ENCODE measurements at regions not wholly inside any gene's neighbourhood (a gene's known extent, or its start where the extent isn't known, plus 50 kb on each side); places are given as distances from the start of the nearest gene placed in this dataset.

DNA sequence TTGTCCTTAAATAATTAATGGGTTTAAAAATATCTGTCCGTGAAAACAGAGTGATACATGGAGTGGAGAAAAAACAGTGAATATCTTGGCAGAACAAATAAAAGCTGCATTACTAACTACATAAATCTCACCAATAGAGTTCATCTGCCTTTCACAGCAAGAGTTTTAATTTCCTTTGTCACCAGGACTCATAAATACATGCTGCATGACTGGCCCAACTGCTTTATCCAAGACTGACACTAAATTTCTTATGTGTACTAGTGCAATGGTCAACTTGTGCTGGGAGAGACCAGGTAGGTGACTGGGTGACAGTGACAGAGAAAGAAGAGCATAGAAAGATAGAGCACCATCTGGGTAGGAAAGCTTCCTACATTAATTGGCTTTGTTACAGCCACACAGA lies 402.8 kb downstream of the RAD51AP2 start:
- POLR2A ChIA-PET = no interaction called here
- DNase-seq (ENCODE audit: low read depth, low spot score) = no peak
- H3K4me3 ChIP-seq (ENCODE audit: low read depth, low read length) = no peak overlapping the region
- CTCF ChIA-PET = interaction anchor here (1.2 kb wide), 1 partner anchor 8 kb away, joined by 3 read pairs; no protein-coding TSS in a partner anchor
- TF ChIP-seq, protein P1, sequence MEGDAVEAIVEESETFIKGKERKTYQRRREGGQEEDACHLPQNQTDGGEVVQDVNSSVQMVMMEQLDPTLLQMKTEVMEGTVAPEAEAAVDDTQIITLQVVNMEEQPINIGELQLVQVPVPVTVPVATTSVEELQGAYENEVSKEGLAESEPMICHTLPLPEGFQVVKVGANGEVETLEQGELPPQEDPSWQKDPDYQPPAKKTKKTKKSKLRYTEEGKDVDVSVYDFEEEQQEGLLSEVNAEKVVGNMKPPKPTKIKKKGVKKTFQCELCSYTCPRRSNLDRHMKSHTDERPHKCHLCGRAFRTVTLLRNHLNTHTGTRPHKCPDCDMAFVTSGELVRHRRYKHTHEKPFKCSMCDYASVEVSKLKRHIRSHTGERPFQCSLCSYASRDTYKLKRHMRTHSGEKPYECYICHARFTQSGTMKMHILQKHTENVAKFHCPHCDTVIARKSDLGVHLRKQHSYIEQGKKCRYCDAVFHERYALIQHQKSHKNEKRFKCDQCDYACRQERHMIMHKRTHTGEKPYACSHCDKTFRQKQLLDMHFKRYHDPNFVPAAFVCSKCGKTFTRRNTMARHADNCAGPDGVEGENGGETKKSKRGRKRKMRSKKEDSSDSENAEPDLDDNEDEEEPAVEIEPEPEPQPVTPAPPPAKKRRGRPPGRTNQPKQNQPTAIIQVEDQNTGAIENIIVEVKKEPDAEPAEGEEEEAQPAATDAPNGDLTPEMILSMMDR (IDR thresholded peaks at IDR 0.05; ENCODE audit: insufficient read depth, low read length, missing control alignments) = no peak

DNA sequence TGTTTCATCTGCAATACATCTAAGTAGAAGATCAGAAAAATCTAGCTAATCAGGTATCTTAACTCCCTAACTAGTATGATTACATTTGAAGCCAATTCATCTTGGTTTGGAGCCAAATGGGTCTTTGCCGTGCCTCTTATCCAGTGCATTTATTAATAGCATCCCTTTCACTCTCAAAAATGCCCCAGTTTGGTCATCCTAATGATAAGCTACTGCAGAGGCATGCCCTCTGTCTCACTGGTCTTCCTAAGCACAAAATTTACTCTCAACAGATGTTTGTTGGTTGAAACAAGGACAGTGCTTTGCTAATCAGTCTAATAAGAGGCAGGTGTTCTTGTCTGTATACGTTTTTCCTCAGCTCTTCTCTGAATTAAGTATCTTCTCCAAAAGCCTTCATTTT lies 403.2 kb downstream of the RAD51AP2 start:
- ChIA-PET CTCF (interaction anchor here (1.2 kb wide), 1 partner anchor 9 kb away, joined by 3 read pairs; no protein-coding TSS in a partner anchor), POLR2A (no interaction called here)
- DNase-seq (ENCODE audit: low read depth, low spot score) = no peak
- no peak overlapping the region for H3K4me3 ChIP-seq (ENCODE audit: low read depth, low read length)
- TF ChIP-seq, protein P1 (IDR thresholded peaks at IDR 0.05; ENCODE audit: insufficient read depth, low read length, missing control alignments) = no peak

DNA sequence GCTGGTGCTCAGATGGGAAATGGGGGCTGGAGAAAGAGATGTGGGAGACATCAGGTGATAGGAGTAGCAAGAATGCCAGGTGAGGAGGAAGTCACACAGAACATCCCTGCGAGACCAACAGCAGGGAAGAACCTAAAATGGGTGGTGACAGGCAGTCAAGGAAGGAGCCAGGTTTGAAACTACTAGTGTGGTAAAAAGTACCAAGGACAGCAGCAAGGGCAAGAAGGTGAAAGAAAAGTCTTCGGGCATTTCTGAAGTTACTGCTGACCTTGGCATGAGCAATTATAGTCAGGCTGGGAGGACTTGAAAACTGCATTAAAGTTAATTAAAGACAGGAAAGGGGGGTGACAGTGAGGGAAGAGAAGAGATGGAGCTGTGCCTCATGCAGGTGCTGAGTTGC lies 410.4 kb downstream of the RAD51AP2 start:
- ChIA-PET POLR2A (no interaction called here), CTCF (no interaction called here)
- no peak for DNase-seq (ENCODE audit: low read depth, low spot score)
- no peak overlapping the region for H3K4me3 ChIP-seq (ENCODE audit: low read depth, low read length)
- TF ChIP-seq, protein P1 (IDR thresholded peaks at IDR 0.05; ENCODE audit: insufficient read depth, low read length, missing control alignments) = no peak

DNA sequence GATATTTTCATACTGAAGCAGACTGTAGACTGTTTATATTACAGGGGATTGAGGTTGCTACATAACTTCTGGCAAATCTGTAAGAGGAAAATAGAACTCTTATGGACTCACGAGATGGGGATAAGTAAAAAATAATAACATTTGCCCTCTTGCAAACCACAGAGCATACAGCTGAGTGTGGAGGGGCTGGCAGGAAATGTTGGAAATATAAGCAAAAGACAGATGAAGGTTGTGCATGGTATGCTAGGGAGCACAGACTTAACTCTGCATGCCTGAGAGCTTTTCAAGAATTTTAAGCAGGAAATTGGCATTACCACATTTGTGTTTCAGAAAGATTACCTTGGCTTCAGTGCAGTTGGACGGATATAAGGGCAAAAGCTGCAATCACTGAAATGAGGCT lies 411.1 kb downstream of the RAD51AP2 start:
- POLR2A ChIA-PET = no interaction called here
- H3K4me3 ChIP-seq (ENCODE audit: low read depth, low read length) = no peak overlapping the region
- peak; percentile 17 for DNase-seq (ENCODE audit: low read depth, low spot score)
- CTCF ChIA-PET = no interaction called here
- TF ChIP-seq, protein P1 (IDR thresholded peaks at IDR 0.05; ENCODE audit: insufficient read depth, low read length, missing control alignments) = no peak

DNA sequence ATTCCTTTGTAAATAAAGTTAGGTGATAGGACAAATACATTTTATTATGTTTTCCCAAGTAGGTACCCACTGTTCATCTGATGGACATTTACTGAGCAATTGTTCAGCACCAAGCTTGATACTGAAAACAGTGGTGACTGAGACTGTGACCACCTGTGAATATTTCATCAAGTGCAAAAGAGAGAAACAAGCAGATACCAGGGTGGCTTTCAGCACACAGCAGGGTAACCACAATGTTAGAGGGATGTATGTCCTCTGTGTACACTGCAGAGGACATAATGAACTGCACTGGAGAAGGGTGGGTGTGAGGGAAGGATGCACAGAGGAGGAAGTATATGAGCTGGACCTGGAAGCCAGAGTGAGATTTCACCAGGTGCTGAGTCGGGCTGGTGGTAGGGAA lies 411.8 kb downstream of the RAD51AP2 start:
- TF ChIP-seq, protein P1 (IDR thresholded peaks at IDR 0.05; ENCODE audit: insufficient read depth, low read length, missing control alignments) = no peak
- H3K4me3 ChIP-seq (ENCODE audit: low read depth, low read length) = no peak overlapping the region
- DNase-seq (ENCODE audit: low read depth, low spot score) = no peak
- CTCF ChIA-PET = no interaction called here
- POLR2A ChIA-PET = no interaction called here

DNA sequence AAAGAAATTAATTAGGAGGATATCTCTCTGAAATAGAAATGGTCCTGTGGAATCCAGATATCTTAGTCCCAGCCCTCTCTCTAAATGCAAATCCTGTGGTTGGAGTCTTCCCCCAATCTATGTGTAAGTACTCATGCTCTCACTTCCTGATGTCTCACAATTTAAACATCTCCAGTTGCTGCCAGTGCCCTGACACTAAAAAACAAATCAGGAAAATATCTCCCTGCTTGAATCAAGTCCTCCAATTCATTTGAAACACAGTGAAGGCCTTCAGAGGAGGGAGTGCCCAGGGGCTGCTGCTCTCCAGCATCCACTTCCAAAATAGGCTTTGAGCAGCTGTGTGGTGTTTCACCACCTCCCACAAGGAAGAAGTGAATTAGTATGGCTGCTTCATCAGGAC lies 413.8 kb downstream of the RAD51AP2 start:
- TF ChIP-seq, protein P1 (IDR thresholded peaks at IDR 0.05; ENCODE audit: insufficient read depth, low read length, missing control alignments) = no peak
- no peak overlapping the region for H3K4me3 ChIP-seq (ENCODE audit: low read depth, low read length)
- ChIA-PET CTCF (no interaction called here), POLR2A (no interaction called here)
- peak; percentile 61 for DNase-seq (ENCODE audit: low read depth, low spot score)

Measured in AG04449 (cell line).